HUDEP-2 (cell line): ENCODE measurements at regions not wholly inside any gene's neighbourhood (a gene's known extent, or its start where the extent isn't known, plus 50 kb on each side); places are given as distances from the start of the nearest gene placed in this dataset.

Source experiments
- DNase-seq, 76 experiments: peaks; one replicate each; lab custom pipeline; 2025; ENCODE audit not compliant: unreplicated experiment in 76 of 76; lab: John Stamatoyannopoulos, UW

DNA sequence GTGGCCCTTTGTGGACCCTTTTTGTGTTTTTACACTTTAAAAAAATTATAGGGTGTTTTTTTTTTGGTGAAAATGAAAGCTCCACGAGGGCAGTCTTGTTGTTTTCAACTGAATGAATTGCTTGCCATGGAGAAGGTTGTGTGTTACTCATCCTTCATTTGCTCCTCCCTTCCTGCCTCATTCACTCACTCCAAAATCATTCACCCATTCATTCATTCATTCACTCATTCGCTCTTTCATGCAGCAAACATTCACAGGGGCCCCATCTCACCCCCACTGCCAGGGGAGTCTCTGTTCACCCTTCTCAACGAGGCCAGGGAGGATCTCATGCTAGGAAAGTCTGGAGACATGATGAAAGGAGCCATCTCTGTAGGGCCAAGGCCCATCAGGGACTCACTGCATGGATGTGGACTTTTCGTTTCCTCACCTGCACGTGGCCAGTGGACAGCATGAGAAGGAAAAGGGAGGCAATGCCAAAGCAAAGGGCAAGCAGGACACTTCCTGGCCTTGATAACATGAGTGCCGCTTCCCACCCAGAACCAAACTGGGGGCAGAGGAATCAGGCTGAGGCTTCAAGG is 62.8 kb upstream of the COL13A1 start:
- no peak for DNase-seq

DNA sequence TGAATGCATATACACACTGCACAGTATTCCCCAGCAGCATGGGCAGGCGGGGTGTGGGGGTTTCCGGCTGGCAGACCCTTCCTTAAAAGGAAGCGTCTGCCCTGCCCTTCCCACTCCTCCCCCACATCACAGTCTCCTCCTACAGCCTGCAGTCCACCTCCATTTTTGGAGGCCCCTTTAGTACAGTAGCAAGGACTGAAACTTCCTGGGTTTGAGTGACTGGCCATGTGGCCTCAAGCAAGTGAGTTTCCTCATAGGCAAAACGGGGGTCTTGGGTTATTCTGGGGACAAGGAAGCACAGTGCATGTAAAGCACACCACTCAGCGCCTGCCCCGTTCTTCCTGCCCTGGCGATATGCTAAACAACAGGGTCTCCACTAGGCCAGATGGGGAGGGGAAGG is 62.1 kb upstream of the COL13A1 start:
- DNase-seq: no peak

DNA sequence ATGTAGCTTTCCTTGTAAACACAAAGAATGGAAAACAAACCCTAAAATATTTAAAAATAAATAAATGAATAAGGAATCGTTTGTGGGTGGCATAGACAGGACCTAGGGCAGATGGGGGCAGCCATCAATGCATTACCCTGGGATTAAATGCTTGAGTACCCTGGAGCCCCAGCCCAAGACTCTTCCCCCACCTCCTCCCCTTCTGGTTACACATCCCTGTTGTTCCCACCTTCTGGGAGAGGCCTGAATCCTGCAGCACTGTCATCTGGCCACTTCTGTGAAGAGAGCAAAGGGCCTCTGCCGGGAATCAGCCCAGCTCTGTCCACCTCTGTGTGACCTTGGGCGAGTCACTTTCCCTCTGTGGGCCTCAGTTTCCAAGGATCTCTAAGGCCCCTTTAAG is 61.6 kb upstream of the COL13A1 start:
- DNase-seq: no peak

DNA sequence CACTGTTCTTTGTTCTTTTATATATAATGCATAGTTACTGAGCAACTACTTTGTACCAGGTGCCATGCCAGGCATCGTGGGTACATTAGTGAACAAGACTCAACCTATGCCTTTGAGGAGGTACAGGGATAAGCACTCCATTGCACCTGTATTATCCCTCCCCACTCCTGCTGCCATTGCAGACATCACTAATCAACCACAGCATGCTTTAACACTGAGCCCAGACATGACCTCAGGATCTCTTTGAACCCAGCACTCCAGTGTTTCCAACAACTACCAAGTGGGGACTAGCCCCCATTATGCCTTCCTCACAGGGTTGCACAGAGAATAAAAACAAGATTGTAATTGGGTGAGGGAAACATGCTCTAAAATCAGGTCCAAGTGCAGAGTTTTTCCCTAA is 60.5 kb upstream of the COL13A1 start:
- no peak for DNase-seq

DNA sequence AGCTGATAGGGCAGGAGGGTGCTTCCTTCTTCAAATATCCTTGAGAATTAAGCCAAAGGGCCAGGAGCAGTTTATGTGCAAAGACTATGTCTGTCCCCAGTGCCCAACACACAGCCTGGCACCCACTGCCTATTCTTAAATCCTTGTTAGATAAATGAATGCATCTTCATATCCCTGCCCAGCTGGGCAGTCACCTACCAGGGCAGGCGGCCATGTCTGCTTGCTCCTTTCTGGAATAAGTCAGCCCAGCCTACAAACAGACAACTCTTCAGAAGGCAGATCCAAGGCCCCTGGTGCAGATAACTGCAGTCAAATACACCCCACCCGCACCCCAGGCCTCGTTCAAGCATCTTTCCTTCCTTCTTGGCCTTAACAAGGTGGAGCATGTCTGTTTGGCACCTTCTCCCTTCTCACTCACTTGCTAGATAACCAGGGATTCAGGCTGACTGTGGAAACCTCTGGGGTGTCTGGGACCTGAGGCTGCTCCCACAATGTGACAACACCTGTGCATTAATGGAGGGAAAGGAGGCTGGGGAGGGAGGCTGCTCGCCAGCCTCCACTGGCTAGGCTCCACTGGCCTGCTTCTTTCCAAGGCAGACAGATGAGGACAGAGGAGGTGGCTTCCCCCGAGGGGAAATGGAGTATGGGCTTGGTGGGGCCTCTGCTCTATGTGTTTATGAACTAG is 59.9 kb upstream of the COL13A1 start:
- no peak for DNase-seq

DNA sequence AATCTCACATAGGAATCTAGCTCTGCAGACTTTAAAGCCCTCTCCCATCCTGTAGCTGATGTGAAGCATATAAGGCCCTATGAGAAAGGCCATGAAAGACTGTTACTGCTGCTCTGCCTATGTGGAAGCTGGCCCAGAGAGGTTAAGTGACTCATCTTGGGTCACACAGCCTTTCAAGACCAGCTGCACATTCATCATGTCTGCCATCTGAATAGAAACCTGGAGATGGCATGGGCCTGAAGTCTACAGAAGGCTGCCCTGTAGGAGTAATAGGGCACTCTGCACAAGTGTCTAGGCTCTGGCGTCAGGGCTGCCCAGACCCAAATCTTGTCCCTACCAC is 59.4 kb upstream of the COL13A1 start:
- no peak for DNase-seq

DNA sequence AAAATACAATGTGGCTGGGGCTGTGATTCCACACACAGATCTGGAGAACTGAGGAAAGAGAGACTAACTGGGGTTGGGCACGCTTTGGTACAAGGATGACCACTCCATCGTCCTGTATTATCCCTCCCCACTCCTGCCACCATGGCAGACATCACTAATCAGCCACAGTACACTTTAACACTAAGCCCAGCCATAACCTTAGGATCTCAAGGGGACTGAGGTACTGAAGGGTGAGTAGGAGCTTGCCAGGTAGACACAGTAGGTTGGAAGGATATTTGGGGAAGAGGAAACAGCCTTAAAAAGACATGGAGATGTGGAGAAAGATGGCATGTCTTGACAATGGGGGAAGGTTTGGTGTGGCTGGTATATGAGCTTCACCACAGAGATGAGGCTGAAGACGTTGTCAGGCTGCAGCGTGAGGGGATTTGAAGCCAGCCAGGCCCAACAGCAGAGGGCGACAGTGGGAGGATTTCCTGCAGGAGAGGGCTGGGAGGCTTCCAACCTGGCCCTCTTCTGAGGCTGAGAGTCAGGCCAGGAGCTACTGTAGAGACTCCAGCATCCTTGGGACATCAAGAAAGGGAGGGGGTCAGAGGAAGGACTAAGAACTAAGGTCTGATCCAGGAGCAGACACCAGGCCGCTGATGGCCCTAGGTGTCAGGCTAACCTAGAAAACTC is 58.6 kb upstream of the COL13A1 start:
- DNase-seq: peak in 14 of 76 experiments; percentile 3 to 32 (median 11)

DNA sequence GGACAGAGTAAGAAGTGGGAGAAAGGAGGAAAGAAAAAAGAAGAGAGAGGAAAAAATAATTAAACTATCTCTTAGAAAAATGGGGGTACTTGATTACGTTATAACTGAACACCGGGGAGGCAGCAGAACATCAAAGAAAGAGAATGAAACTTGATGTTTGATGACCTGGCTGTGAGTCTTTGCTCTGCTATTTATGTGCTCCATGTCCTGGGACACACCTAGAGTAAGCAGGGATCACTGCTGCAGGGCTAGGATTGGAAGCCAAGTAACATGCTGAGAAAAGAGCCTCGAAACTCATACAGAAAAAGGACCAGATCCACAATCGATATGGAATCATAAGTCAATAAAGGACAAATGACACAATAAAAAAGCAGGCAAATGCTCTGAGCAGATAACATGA is 56.7 kb upstream of the COL13A1 start:
- no peak for DNase-seq

DNA sequence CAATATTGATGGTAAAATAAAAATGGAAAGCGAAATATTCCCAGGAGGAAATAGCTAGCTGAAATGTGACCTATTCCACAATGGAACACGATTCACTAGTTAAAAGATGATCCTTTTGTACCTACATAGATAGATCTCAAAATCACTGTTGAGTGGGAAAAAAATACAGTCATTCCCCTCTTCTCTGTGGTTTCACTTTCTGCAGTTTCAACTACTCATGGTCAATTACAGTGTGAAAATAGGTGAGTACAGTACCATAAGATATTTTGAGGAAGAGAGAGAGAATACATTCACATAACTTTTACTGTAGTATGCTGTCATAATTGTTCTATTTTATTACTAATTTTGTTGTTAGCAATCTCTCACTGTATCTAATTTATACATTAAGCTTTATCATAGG is 56.0 kb upstream of the COL13A1 start:
- no peak for DNase-seq

DNA sequence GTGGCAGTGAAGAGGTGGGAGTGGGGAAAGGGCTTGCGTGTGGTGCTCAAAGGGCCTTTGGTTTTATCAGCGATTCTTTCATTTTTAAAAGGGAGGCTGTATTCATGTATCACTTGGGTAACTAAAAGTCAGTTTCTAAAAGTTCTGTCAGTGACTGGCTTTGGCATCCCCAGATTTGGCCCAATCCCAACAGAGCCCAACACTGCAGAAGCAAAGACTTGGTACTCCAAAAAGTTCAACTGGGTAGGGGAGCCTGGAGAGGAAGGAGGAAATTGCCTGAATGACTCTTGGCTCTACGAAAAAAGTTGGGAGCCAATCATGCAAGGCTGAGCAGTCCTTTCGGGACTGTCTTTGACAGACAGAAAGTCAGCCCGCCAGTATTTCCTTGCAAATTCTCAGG is 54.5 kb upstream of the COL13A1 start:
- DNase-seq: no peak

DNA sequence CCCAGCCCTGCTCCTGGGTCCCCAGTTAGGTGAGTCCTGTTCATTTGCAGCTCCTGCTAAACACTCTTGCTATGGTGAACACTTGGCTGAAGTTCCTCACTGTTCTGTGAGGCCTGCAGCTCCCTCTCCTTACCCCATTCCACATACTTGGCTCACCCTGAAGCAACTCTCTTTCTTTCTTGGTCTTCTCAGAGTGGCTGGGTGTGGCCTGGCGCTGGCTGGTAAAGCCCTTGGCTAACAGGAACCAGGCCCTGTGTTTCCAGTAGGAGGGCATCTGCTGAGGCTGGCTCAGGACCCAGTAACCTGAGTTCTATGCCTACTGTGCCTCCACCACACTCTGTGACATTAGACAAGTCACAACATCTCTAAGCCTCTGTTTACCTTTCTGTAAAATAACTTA is 53.1 kb upstream of the COL13A1 start:
- no peak for DNase-seq

DNA sequence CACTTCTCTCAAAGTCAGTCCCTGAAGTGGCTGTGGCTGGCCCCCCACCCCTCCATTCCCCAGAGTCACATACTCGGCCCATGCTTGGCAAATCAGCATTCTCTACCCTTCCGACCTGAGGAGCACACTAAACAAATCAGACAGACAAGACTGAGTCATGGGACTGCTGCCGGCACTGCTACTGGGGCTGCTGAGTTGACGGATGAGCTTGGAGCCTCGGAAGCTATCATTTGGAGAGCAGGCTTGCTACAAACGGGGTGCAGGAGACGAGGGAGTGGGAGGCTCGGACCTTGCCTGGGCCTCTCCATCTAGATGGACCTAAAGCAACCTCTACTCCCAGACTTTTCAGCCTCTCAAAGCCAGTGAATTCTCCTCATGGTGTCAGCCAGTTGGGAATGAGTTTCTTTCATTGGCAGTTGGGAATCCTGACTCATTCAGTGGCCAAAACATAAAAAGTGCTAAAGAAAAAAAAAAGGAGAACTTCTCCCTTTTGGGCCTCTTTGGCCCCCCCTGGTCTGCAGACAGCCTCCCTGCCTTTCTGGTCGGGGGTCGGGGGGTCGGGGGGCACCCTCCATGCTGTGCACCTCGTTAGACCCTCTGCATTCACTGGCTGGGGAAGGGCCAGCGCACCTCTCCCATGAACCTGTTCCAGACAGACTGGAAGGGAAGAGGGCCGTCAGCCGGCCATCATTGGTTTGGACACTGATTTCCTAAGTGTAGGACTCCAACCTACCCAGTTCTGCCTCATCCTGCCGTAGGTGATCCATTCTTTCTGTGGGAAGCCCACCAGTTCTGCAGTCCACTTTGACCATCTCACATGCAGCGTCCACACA is 52.3 kb upstream of the COL13A1 start:
- no peak for DNase-seq

DNA sequence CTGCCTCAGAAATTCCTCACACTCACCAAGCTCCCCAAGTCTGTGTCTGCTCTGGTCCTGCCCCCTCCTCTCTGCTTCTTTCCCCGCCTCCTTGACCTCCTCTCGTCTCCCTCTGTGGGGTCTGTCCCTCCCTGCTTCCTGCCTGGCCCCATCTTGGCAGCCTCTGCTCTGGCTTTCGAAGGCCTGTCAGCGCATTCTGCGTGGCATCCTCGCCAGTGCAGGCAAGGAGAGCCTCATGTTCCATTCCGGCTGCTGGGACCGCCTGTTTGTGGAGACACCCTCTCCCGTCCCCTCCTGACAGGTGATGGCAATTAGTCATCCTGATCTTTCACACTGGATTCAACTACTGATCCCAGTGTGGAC is 51.7 kb upstream of the COL13A1 start:
- no peak for DNase-seq

DNA sequence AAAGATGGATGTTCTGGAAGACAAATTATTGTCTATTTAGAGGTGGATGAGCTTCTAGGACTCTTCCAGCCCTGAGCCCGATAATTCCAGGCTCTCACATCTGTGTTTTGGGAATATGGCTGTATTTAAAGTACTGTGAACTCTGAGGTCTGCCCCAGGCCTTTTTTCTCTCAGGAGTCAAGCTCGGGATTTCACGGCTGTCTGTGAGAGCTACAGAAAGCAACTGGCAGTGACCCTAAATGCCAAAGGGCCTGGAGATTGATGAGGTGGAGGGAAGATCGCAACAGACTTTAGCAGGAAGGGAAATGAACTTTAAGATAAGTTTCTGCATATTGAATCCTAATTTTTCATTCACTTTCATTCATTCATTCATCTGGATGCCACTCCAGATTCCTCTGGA is 51.0 kb upstream of the COL13A1 start:
- DNase-seq: no peak

DNA sequence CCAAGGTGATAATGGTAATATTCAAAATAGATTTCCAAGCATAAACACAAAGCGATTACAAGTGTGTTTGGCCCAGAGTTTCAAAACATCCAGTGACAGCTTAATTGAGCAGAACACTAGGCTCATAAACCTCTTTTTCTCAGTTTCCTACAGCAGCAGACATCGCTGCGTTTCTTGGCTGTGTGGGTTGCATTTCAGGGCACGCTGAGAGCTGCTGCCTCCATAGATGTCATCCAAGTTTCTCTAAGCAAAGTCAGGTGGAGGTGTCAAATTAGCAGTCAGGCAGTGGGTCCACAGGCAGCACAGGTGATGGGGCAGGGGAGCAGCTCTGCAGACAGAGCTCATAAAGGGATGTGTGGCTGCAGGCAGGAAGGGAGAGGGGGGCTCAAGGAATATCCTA is 50.5 kb upstream of the COL13A1 start:
- DNase-seq: no peak
